ENCODE measurements at regions not wholly inside any gene's neighbourhood (a gene's known extent, or its start where the extent isn't known, plus 50 kb on each side); places are given as distances from the start of the nearest gene placed in this dataset.
"Not testable (repeated sequence)": the region's sequence is repeated elsewhere in the genome, so short reads cannot be mapped to it uniquely, and the experiment has no call there.

GRCh38 chrX:40863671-40864070 is 128.3 kb upstream of the MED14 start:
- H3K27ac Mint-ChIP-seq: no peak overlapping the region
- H3K36me3 Mint-ChIP-seq (ENCODE audit: low read depth): no peaks in the 10 kb centered on the region
- no peak overlapping the region for H3K4me3 Mint-ChIP-seq
- H3K27me3 Mint-ChIP-seq (ENCODE audit: low read depth): peaks cover 4% of the 10 kb centered on the region
- no peaks in the 10 kb centered on the region for H3K4me1 Mint-ChIP-seq (ENCODE audit: low read depth)
- peaks cover 4% of the 10 kb centered on the region for H3K9me3 Mint-ChIP-seq

- Mint-ChIP-seq H3K27ac (no peak overlapping the region), H3K4me1 (ENCODE audit: low read depth) (no peaks in the 10 kb centered on the region), H3K36me3 (ENCODE audit: low read depth) (no peaks in the 10 kb centered on the region), H3K4me3 (no peak overlapping the region), H3K9me3 (peaks cover 4% of the 10 kb centered on the region), H3K27me3 (ENCODE audit: low read depth) (peaks cover 4% of the 10 kb centered on the region)
Observed at GRCh38 chrX:40864972-40865371, 129.6 kb upstream of the MED14 start.

- peaks cover 4% of the 10 kb centered on the region for H3K27me3 Mint-ChIP-seq (ENCODE audit: low read depth)
- no peaks in the 10 kb centered on the region for H3K9me3 Mint-ChIP-seq
- H3K27ac Mint-ChIP-seq: no peak overlapping the region
- H3K4me1 Mint-ChIP-seq (ENCODE audit: low read depth): peaks cover 4% of the 10 kb centered on the region
- no peaks in the 10 kb centered on the region for H3K36me3 Mint-ChIP-seq (ENCODE audit: low read depth)
- H3K4me3 Mint-ChIP-seq: no peak overlapping the region
Observed at GRCh38 chrX:40866893-40867292, 131.6 kb upstream of the MED14 start.

- peaks cover 4% of the 10 kb centered on the region for H3K4me1 Mint-ChIP-seq (ENCODE audit: low read depth)
Observed at GRCh38 chrX:40867352-40867751, 132.0 kb upstream of the MED14 start.

GRCh38 chrX:40868868-40869267 is 133.5 kb upstream of the MED14 start:
- H3K27me3 Mint-ChIP-seq (ENCODE audit: low read depth): peaks cover 4% of the 10 kb centered on the region
- H3K36me3 Mint-ChIP-seq (ENCODE audit: low read depth): no peaks in the 10 kb centered on the region
- H3K4me1 Mint-ChIP-seq (ENCODE audit: low read depth): peaks cover 4% of the 10 kb centered on the region
- no peak overlapping the region for H3K27ac Mint-ChIP-seq
- no peaks in the 10 kb centered on the region for H3K9me3 Mint-ChIP-seq
- no peak overlapping the region for H3K4me3 Mint-ChIP-seq

More at GRCh38 chrX:40867352-40867751, 132.0 kb upstream of the MED14 start:
- Mint-ChIP-seq H3K4me3 (no peak overlapping the region), H3K9me3 (no peaks in the 10 kb centered on the region), H3K27ac (no peak overlapping the region), H3K36me3 (ENCODE audit: low read depth) (no peaks in the 10 kb centered on the region), H3K27me3 (ENCODE audit: low read depth) (peaks cover 4% of the 10 kb centered on the region)

GRCh38 chrX:40870982-40871381 is 135.6 kb upstream of the MED14 start:
- not testable (repeated sequence) for H3K4me1 Mint-ChIP-seq (ENCODE audit: low read depth); H3K27ac Mint-ChIP-seq; H3K4me3 Mint-ChIP-seq; H3K36me3 Mint-ChIP-seq (ENCODE audit: low read depth); H3K9me3 Mint-ChIP-seq; H3K27me3 Mint-ChIP-seq (ENCODE audit: low read depth)

GRCh38 chrX:40871385-40872082 is 136.2 kb upstream of the MED14 start:
- H3K36me3 Mint-ChIP-seq (ENCODE audit: low read depth): no peaks in the 10 kb centered on the region
- H3K27ac Mint-ChIP-seq: peak overlapping the region; percentile 62
- H3K27me3 Mint-ChIP-seq (ENCODE audit: low read depth): no peaks in the 10 kb centered on the region
- no peak overlapping the region for H3K4me3 Mint-ChIP-seq
- H3K4me1 Mint-ChIP-seq (ENCODE audit: low read depth): peaks cover 4% of the 10 kb centered on the region
- no peaks in the 10 kb centered on the region for H3K9me3 Mint-ChIP-seq

GRCh38 chrX:40872351-40872750 is 137.0 kb upstream of the MED14 start:
- H3K27me3 Mint-ChIP-seq (ENCODE audit: low read depth): no peaks in the 10 kb centered on the region
- H3K36me3 Mint-ChIP-seq (ENCODE audit: low read depth): no peaks in the 10 kb centered on the region
- no peak overlapping the region for H3K27ac Mint-ChIP-seq
- peaks cover 4% of the 10 kb centered on the region for H3K4me1 Mint-ChIP-seq (ENCODE audit: low read depth)
- no peaks in the 10 kb centered on the region for H3K9me3 Mint-ChIP-seq
- no peak overlapping the region for H3K4me3 Mint-ChIP-seq

GRCh38 chrX:40875476-40875875 is 140.1 kb upstream of the MED14 start:
- Mint-ChIP-seq H3K36me3 (ENCODE audit: low read depth) (no peaks in the 10 kb centered on the region), H3K27ac (no peak overlapping the region), H3K4me3 (no peak overlapping the region), H3K4me1 (ENCODE audit: low read depth) (peaks cover 4% of the 10 kb centered on the region), H3K9me3 (no peaks in the 10 kb centered on the region), H3K27me3 (ENCODE audit: low read depth) (no peaks in the 10 kb centered on the region)

GRCh38 chrX:40877887-40878286 is 142.5 kb upstream of the MED14 start:
- Mint-ChIP-seq H3K36me3 (ENCODE audit: low read depth) (no peaks in the 10 kb centered on the region), H3K4me1 (ENCODE audit: low read depth) (no peaks in the 10 kb centered on the region), H3K4me3 (no peak overlapping the region), H3K27ac (no peak overlapping the region), H3K27me3 (ENCODE audit: low read depth) (no peaks in the 10 kb centered on the region), H3K9me3 (no peaks in the 10 kb centered on the region)

- no peaks in the 10 kb centered on the region for H3K9me3 Mint-ChIP-seq
- H3K36me3 Mint-ChIP-seq (ENCODE audit: low read depth): no peaks in the 10 kb centered on the region
- no peaks in the 10 kb centered on the region for H3K27me3 Mint-ChIP-seq (ENCODE audit: low read depth)
- no peaks in the 10 kb centered on the region for H3K4me1 Mint-ChIP-seq (ENCODE audit: low read depth)
- H3K27ac Mint-ChIP-seq: no peak overlapping the region
- no peak overlapping the region for H3K4me3 Mint-ChIP-seq
Observed at GRCh38 chrX:40878766-40879165, 143.4 kb upstream of the MED14 start.

GRCh38 chrX:40879172-40879571 is 143.8 kb upstream of the MED14 start:
- not testable (repeated sequence) for H3K9me3 Mint-ChIP-seq; H3K36me3 Mint-ChIP-seq (ENCODE audit: low read depth); H3K4me1 Mint-ChIP-seq (ENCODE audit: low read depth)

GRCh38 chrX:40880712-40881111 is 145.4 kb upstream of the MED14 start:
- Mint-ChIP-seq H3K27ac (no peak overlapping the region), H3K27me3 (ENCODE audit: low read depth) (no peaks in the 10 kb centered on the region), H3K4me1 (ENCODE audit: low read depth) (no peaks in the 10 kb centered on the region), H3K36me3 (ENCODE audit: low read depth) (no peaks in the 10 kb centered on the region), H3K9me3 (no peaks in the 10 kb centered on the region), H3K4me3 (no peak overlapping the region)

More at GRCh38 chrX:40879172-40879571, 143.8 kb upstream of the MED14 start:
- H3K4me3 Mint-ChIP-seq; H3K27me3 Mint-ChIP-seq (ENCODE audit: low read depth); H3K27ac Mint-ChIP-seq: not testable (repeated sequence)

GRCh38 chrX:40883021-40883619 is 147.8 kb upstream of the MED14 start:
- no peaks in the 10 kb centered on the region for H3K9me3 Mint-ChIP-seq
- no peak overlapping the region for H3K27ac Mint-ChIP-seq
- no peaks in the 10 kb centered on the region for H3K4me1 Mint-ChIP-seq (ENCODE audit: low read depth)
- H3K4me3 Mint-ChIP-seq: no peak overlapping the region
- H3K27me3 Mint-ChIP-seq (ENCODE audit: low read depth): no peaks in the 10 kb centered on the region
- H3K36me3 Mint-ChIP-seq (ENCODE audit: low read depth): no peaks in the 10 kb centered on the region

- Mint-ChIP-seq H3K27me3 (ENCODE audit: low read depth) (no peaks in the 10 kb centered on the region), H3K4me3 (no peak overlapping the region), H3K27ac (no peak overlapping the region), H3K4me1 (ENCODE audit: low read depth) (no peaks in the 10 kb centered on the region), H3K9me3 (no peaks in the 10 kb centered on the region), H3K36me3 (ENCODE audit: low read depth) (no peaks in the 10 kb centered on the region)
Observed at GRCh38 chrX:40885989-40886388, 150.6 kb upstream of the MED14 start.

Data from T-helper 1 cell treated with Interleukin-12 subunit alpha and Interleukin-12 subunit beta and Interleukin-4 antibody, amounts not matched to agents 30 μg/mL and 1 μg/mL, for 36 hours (primary cell).